HG03045 (cell line): ENCODE measurements at regions not wholly inside any gene's neighbourhood (a gene's known extent, or its start where the extent isn't known, plus 50 kb on each side); places are given as distances from the start of the nearest gene placed in this dataset.

ENCODE experiments used
- ATAC-seq: cut with Tn5 transposase; IDR thresholded peaks from one replicate; pipeline ENCODE4 v1.9.1; 2021; ENCODE audit warnings: mild to moderate bottlenecking, moderate library complexity; ENCODE audit not compliant: unreplicated experiment

DNA sequence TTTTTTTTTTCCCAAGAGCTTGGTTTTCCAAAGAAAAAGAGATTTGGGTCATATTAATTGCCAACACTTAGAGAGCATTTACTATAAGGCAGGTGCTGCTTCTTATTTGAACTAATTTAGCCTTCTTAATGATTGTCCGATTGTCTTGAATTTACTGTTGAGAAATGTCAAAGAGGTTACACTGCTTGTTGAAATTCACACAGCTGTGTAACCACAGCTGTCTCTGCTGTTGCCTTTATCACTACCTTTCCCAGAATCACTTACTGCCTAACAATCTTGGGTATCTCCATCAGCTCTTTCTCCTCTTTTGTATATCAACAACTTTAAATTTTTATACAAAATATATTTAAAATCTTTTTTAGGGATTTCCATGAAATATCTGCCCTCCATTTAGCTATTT is 115.6 kb downstream of the UCHL5 start:
- no peak for ATAC-seq

DNA sequence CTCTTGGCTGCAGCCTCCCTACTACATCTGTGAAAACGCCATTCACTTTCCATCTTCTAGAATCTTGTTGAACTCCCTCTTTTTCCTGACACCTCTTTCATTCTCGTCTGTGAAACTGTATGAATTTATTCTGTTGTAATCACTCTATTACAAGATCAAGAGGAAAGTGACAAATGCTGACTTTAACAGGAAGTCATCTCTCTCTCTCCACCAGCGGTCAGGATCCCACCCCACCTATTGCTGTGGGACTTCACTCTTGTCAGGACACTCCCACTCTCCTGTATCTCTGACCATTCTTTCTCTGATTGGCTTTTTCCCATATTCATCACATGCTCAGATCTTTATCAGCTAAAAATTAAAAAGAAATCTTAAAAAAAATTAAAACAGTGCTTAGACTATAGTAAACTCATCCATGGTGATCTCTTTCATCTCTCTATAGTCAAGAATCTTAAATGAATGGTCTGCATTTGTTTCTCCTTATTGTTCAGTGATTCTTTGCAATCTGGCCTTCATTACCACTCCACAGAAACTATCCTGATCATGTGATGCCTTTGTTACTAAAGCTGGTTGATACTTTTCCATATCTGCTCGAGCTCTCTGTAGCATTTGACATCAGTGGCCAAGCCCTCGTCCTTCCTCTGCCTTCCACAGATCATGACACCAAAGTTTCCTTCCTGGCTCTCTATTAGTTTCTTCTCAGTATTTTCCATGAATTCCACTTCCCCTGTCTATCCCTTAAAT is 113.6 kb downstream of the UCHL5 start:
- ATAC-seq = no peak

DNA sequence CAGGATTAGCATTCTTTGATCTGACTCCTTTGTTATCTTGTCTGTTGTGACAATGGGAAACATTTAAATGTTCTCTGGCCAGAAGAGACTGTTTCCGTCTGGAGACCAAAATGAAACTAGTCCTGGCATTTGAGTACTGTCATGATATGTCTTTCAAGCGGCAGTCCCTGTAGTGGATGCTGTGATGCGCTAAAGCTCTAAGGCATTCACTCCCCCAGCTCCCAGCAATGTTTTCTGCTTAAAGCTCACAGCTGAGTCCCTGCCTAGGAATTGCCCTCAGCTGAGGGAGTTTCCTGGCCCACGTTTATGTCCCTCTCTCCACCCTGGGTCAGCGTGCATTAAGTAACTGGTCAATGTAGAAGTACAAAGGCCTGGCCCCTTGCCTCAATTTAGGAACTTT is 109.4 kb downstream of the UCHL5 start:
- ATAC-seq = no peak

DNA sequence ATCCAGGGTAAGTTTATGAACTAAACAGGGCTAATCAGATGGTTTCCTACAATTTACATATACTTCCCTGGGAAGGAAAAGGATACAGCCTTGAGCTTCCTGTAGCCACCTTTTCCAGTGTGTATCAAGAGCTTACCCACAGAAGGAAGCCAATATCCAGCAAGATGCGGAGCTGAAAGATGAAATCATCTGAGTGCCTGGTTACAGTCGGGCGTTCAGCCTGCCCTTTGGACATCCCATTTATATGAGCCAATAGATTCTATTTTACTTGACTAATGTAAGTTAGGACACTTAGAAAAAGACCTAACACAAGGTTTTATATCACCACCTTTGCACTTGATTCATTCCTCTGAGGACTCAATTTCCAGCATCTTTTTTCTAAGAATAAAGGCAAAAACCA is 108.2 kb downstream of the UCHL5 start:
- ATAC-seq = no peak

DNA sequence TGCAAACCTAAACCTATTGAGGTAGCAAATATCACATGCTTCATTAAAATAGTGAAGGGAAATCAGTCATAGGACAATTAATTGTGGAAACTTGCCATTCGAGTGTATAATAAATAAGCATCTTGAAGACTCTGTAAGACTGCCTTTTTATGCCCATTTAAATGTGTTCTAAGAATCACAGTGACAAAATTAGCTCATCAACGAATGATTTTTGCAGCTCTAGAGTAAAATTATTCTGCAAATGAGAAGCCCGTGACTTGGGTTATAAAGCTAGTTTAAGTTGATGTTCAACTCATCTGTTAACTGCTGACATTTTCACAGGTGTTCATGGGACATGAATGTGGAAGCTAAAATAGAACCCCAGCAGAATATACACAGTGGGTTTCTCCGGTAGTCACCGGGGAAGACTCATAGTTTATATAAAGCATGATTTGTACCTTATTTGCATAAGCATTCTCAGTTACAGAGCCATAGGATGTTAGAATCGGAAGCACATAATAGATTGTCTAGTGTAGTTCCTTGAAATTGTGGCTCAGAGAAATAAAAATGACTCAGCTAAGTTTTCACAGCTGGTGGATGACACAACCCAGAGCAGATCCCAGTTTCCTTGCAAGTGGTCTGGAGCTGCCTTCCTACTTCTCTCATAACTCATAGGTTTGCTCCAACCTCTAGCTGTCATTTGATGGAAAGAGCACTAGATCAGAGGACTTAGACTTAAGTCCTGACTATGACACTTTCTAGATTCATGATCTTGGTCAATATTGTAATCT is 107.3 kb downstream of the UCHL5 start:
- ATAC-seq = peak; percentile 82

DNA sequence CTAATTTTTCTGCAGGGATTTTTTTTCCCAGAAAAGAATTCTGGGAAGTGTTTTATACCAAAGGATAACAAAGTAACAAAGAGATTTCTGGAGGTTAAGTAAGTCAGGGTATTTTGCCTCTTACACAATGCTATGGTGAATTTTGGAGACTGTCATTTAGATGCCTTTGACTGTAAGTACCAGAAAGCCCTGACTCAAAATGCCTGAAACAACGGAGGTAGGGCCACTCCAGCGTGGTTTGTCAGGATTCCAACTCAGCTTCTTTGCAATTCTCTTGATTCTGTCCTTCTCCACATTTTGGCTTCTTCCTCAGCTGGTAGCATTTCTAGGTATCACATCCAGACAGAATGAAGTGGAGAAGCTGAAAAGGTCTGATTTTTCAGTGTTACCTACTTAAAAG is 106.5 kb downstream of the UCHL5 start:
- ATAC-seq = no peak

DNA sequence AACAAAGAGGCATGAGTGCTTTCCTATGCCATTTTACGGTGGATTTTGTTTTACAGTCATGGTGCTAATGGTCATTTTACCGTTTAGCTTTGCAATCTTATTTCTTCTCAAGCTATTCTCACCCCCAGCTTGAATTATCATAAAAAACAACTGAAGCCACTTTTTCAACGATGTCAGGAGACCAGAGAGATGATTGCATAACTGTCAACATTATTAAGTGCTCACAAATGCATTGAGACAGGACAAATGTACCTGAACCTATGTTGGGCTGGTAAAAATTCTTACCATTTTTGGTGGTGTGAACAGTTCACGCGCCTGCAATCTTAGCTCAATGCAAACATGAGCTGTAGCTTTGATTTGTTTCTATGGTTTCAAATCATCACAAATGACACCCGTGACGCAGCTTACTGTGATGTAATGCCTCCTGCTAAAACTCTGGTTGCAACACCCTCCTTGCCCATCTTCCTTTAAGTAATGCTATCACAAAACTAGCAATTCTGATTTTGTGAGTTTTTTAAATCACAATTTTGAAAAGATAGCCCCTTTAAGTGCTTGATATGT is 104.4 kb downstream of the UCHL5 start:
- ATAC-seq = no peak

DNA sequence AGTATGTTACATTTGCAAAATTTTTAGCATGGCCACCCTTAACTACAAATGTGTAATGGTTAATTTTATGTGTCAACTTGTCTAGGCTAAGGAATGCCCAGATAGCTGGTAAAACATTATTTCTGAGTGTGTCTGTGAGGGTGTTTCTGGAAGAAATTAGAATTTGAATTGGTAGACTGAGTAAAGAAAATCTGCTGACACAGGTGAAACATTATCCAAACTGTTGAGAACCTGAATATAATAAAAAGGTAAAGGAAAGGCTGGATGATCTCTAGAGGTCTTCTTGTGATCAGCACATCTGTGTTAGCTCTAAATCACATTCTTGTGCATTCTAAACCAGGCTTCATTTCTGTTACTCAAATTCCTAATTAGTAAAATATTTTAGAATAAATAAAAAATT is 100.8 kb downstream of the UCHL5 start:
- no peak for ATAC-seq

DNA sequence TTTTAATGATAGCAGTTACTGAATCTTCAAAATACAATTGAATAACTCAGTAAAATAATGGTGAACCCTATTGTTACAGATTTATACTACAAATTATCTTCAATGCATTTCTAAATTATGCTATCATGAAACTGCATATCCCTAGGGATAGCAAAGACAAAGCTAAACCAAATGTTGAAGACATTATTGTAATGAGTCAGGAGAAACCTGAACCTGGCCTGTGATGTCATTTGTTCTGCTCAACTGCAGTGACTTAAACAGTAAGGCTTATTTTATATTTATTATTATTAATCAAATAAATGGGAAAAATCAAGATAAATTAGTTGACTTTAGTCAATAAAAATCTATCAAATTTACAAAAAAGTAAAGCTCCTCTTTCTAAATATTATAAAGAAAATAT is 100.3 kb downstream of the UCHL5 start:
- ATAC-seq = no peak

DNA sequence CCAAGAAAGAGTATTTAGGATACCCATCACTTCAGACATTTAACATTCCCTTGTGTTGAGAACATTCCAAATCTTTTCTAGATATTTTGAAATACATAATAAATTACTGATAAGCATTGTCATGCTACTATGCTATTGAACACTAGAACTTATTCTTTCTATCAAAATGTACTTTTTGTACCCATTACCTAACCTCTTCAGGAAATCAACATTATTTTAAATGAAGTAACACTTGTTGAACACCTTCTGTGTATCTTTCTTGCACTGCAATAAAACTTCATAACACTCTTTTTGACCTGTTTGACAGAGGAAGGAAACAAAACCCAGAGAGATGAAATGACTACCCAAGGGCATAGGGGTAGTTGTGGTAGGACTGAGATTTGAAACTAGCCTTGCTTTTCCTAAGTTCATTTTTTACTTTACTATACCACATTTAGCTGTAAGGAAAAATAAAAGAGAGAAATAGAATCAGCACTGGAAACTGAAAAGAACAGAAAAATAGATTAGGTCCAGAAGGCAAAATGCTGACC is 99.4 kb downstream of the UCHL5 start:
- ATAC-seq = no peak
